ENCODE measurements at regions not wholly inside any gene's neighbourhood (a gene's known extent, or its start where the extent isn't known, plus 50 kb on each side); places are given as distances from the start of the nearest gene placed in this dataset.

GRCh38 chr5:88594441-88594840 lies 288.5 kb downstream of the MEF2C start:
- no peaks in the 10 kb centered on the region for H3K79me2 ChIP-seq (ENCODE audit: insufficient read depth, low read length)
- H3K4me1 ChIP-seq (ENCODE audit: control insufficient read depth in 1 of 2, insufficient read depth in 2 of 2, low read length in 2 of 2) = peaks cover 0 to 6% of the 10 kb centered on the region in 2 experiments; a peak in 2 of 4 replicates
- H2AFZ ChIP-seq (ENCODE audit: low read depth, low read length, poor library complexity, severe bottlenecking) = no peak overlapping the region
- H3K9me3 ChIP-seq (ENCODE audit: control insufficient read depth in 1 of 2, insufficient read depth in 1 of 2, low read depth in 1 of 2, low read length in 2 of 2) = no peaks in the 10 kb centered on the region
- DNase-seq (ENCODE audit: low read depth, low spot score) (no peak), ATAC-seq (no peak)
- H3K27ac ChIP-seq (ENCODE audit: low read depth, low read length) = no peak overlapping the region
- CTCF ChIA-PET = no interaction called here
- POLR2A ChIA-PET = no interaction called here
- no peaks in the 10 kb centered on the region for H3K36me3 ChIP-seq (ENCODE audit: control insufficient read depth in 1 of 2, insufficient read depth in 2 of 2, low read length in 2 of 2)
- RAD21 ChIA-PET (ENCODE audit: low non-redundant PET in 1 of 2, low total read pairs in 2 of 2, uncharacterized antibody in 2 of 2, unreplicated experiment in 2 of 2) = no interaction called here
- no peak for TF ChIP-seq ZFX (IDR thresholded peaks at IDR 0.05)
- TF ChIP-seq, protein P1, sequence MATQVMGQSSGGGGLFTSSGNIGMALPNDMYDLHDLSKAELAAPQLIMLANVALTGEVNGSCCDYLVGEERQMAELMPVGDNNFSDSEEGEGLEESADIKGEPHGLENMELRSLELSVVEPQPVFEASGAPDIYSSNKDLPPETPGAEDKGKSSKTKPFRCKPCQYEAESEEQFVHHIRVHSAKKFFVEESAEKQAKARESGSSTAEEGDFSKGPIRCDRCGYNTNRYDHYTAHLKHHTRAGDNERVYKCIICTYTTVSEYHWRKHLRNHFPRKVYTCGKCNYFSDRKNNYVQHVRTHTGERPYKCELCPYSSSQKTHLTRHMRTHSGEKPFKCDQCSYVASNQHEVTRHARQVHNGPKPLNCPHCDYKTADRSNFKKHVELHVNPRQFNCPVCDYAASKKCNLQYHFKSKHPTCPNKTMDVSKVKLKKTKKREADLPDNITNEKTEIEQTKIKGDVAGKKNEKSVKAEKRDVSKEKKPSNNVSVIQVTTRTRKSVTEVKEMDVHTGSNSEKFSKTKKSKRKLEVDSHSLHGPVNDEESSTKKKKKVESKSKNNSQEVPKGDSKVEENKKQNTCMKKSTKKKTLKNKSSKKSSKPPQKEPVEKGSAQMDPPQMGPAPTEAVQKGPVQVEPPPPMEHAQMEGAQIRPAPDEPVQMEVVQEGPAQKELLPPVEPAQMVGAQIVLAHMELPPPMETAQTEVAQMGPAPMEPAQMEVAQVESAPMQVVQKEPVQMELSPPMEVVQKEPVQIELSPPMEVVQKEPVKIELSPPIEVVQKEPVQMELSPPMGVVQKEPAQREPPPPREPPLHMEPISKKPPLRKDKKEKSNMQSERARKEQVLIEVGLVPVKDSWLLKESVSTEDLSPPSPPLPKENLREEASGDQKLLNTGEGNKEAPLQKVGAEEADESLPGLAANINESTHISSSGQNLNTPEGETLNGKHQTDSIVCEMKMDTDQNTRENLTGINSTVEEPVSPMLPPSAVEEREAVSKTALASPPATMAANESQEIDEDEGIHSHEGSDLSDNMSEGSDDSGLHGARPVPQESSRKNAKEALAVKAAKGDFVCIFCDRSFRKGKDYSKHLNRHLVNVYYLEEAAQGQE (IDR thresholded peaks at IDR 0.05; ENCODE audit: low read depth) = no peak
- no peak for TF ChIP-seq SRF (IDR thresholded peaks at IDR 0.05; ENCODE audit: low read depth)
- no peak for TF ChIP-seq ELF1 (IDR thresholded peaks at IDR 0.05; ENCODE audit: borderline replicate concordance, low read depth)
- no peak for TF ChIP-seq RAD21 (IDR thresholded peaks at IDR 0.05; ENCODE audit: low read depth)
- TF ChIP-seq FOSL1 (IDR thresholded peaks at IDR 0.05; ENCODE audit: low read depth) = no peak
- no peak for TF ChIP-seq MAX (IDR thresholded peaks at IDR 0.05)
- TF ChIP-seq SP1 (IDR thresholded peaks at IDR 0.05; ENCODE audit: low read depth) = no peak
- no peaks in the 10 kb centered on the region for H3K27me3 ChIP-seq (ENCODE audit: insufficient read depth, low read length)
- no TSS peak for BruUV-seq (replicated peaks)
- no peaks in the 10 kb centered on the region for H4K20me1 ChIP-seq (ENCODE audit: insufficient read depth)
- no peak overlapping the region for H3K9ac ChIP-seq (ENCODE audit: low read length)
- no peak overlapping the region for H3K4me3 ChIP-seq (replicated peaks in 1 of 2; ENCODE audit: low read depth in 1 of 2, low read length in 2 of 2)
- no peak overlapping the region for H3K4me2 ChIP-seq (ENCODE audit: low read length)
- intact Hi-C loops (cut with micrococcal nuclease) = no loop called here
- no peaks in the 10 kb centered on the region for H3K9me2 ChIP-seq (ENCODE audit: insufficient read depth)

GRCh38 chr5:88588609-88589008 lies 294.4 kb downstream of the MEF2C start:
- Histone ChIP-seq H3K9me3 (ENCODE audit: control insufficient read depth in 1 of 2, insufficient read depth in 1 of 2, low read depth in 1 of 2, low read length in 2 of 2) (no peaks in the 10 kb centered on the region), H3K27ac (ENCODE audit: low read depth, low read length) (no peak overlapping the region), H3K4me2 (ENCODE audit: low read length) (no peak overlapping the region), H3K4me3 (replicated peaks in 1 of 2; ENCODE audit: low read depth in 1 of 2, low read length in 2 of 2) (no peak overlapping the region), H3K4me1 (ENCODE audit: control insufficient read depth in 1 of 2, insufficient read depth in 2 of 2, low read length in 2 of 2) (no peaks in the 10 kb centered on the region), H2AFZ (ENCODE audit: low read depth, low read length, poor library complexity, severe bottlenecking) (no peak overlapping the region), H3K36me3 (ENCODE audit: control insufficient read depth in 1 of 2, insufficient read depth in 2 of 2, low read length in 2 of 2) (no peaks in the 10 kb centered on the region), H3K9me2 (ENCODE audit: insufficient read depth) (no peaks in the 10 kb centered on the region), H3K27me3 (ENCODE audit: insufficient read depth, low read length) (no peaks in the 10 kb centered on the region), H4K20me1 (ENCODE audit: insufficient read depth) (no peaks in the 10 kb centered on the region), H3K9ac (ENCODE audit: low read length) (no peak overlapping the region), H3K79me2 (ENCODE audit: insufficient read depth, low read length) (no peaks in the 10 kb centered on the region)
- CTCF ChIA-PET = no interaction called here
- intact Hi-C loops (cut with micrococcal nuclease) = no loop called here
- DNase-seq (ENCODE audit: low read depth, low spot score) (no peak), ATAC-seq (no peak)
- POLR2A ChIA-PET = no interaction called here
- no TSS peak for BruUV-seq (replicated peaks)
- RAD21 ChIA-PET (ENCODE audit: low non-redundant PET in 1 of 2, low total read pairs in 2 of 2, uncharacterized antibody in 2 of 2, unreplicated experiment in 2 of 2) = no interaction called here
- TF ChIP-seq ZFX (IDR thresholded peaks at IDR 0.05) = no peak
- TF ChIP-seq YY1 (IDR thresholded peaks at IDR 0.05; ENCODE audit: extremely low read depth, insufficient replicate concordance, low read depth, low read length) = no peak
- TF ChIP-seq EGR1 (IDR thresholded peaks at IDR 0.05; ENCODE audit: low read depth) = no peak
- TF ChIP-seq RAD21 (IDR thresholded peaks at IDR 0.05; ENCODE audit: low read depth) = no peak
- no peak for TF ChIP-seq CEBPB (IDR thresholded peaks at IDR 0.05; ENCODE audit: low read depth)
- no peak for TF ChIP-seq MAX (IDR thresholded peaks at IDR 0.05)
